ENCODE measurements at regions not wholly inside any gene's neighbourhood (a gene's known extent, or its start where the extent isn't known, plus 50 kb on each side); places are given as distances from the start of the nearest gene placed in this dataset.
"Not testable (repeated sequence)": the region's sequence is repeated elsewhere in the genome, so short reads cannot be mapped to it uniquely, and the experiment has no call there.

- no peak for DNase-seq (ENCODE audit: low read depth, low spot score)
These were observed 1041.4 kb upstream of the FANCL start for GRCh38 chr2:59282374-59283057.

GRCh38 chr2:59277671-59278070 is 1036.5 kb upstream of the FANCL start:
- DNase-seq (ENCODE audit: low read depth, low spot score): no peak

GRCh38 chr2:59276917-59277316 is 1035.8 kb upstream of the FANCL start:
- no peak for DNase-seq (ENCODE audit: low read depth, low spot score)

- no peak for DNase-seq (ENCODE audit: low read depth, low spot score)
These were observed 1034.9 kb upstream of the FANCL start for GRCh38 chr2:59276033-59276432.

- DNase-seq (ENCODE audit: low read depth, low spot score): no peak
These were observed 1025.3 kb upstream of the FANCL start for GRCh38 chr2:59266453-59266852.

GRCh38 chr2:59259913-59260312 is 1018.8 kb upstream of the FANCL start:
- no peak for DNase-seq (ENCODE audit: low read depth, low spot score)

- DNase-seq (ENCODE audit: low read depth, low spot score): no peak
These were observed 1015.2 kb upstream of the FANCL start for GRCh38 chr2:59256290-59256689.

GRCh38 chr2:59254279-59254678 is 1013.2 kb upstream of the FANCL start:
- no peak for DNase-seq (ENCODE audit: low read depth, low spot score)

GRCh38 chr2:59250307-59250677 is 1009.2 kb upstream of the FANCL start:
- peak; percentile 40 for DNase-seq (ENCODE audit: low read depth, low spot score)

GRCh38 chr2:59249441-59250306 is 1008.5 kb upstream of the FANCL start:
- DNase-seq (ENCODE audit: low read depth, low spot score): peak; percentile 43

GRCh38 chr2:59239146-59239545 is 998.0 kb upstream of the FANCL start:
- DNase-seq (ENCODE audit: low read depth, low spot score): no peak

- DNase-seq (ENCODE audit: low read depth, low spot score): no peak
These were observed 996.2 kb upstream of the FANCL start for GRCh38 chr2:59237311-59237710.

GRCh38 chr2:59236723-59237122 is 995.6 kb upstream of the FANCL start:
- no peak for DNase-seq (ENCODE audit: low read depth, low spot score)

- DNase-seq (ENCODE audit: low read depth, low spot score): no peak
These were observed 992.8 kb upstream of the FANCL start for GRCh38 chr2:59233920-59234319.

- no peak for DNase-seq (ENCODE audit: low read depth, low spot score)
These were observed 992.3 kb upstream of the FANCL start for GRCh38 chr2:59233448-59233847.

GRCh38 chr2:59232394-59233165 is 991.5 kb upstream of the FANCL start:
- no peak for DNase-seq (ENCODE audit: low read depth, low spot score)

- not testable (repeated sequence) for DNase-seq (ENCODE audit: low read depth, low spot score)
These were observed 985.2 kb upstream of the FANCL start for GRCh38 chr2:59226362-59226761.

- DNase-seq (ENCODE audit: low read depth, low spot score): no peak
These were observed 982.6 kb upstream of the FANCL start for GRCh38 chr2:59223742-59224141.

- no peak for DNase-seq (ENCODE audit: low read depth, low spot score)
These were observed 976.2 kb upstream of the FANCL start for GRCh38 chr2:59217360-59217759.

GRCh38 chr2:59206361-59206760 is 965.2 kb upstream of the FANCL start:
- DNase-seq (ENCODE audit: low read depth, low spot score): no peak

- no peak for DNase-seq (ENCODE audit: low read depth, low spot score)
These were observed 962.9 kb upstream of the FANCL start for GRCh38 chr2:59204040-59204439.

GRCh38 chr2:59196491-59196890 is 955.4 kb upstream of the FANCL start:
- DNase-seq (ENCODE audit: low read depth, low spot score): peak; percentile 17
